Fibroblast of mammary gland (primary cell): ENCODE measurements at regions not wholly inside any gene's neighbourhood (a gene's known extent, or its start where the extent isn't known, plus 50 kb on each side); places are given as distances from the start of the nearest gene placed in this dataset.

ENCODE experiments used
- DNase-seq: peaks from one replicate; pipeline ENCODE4 v3.0.0-alpha.2; 2010; ENCODE audit warnings: low read depth
- H3K4me3 ChIP-seq: 2 replicates; pipeline ENCODE4 v1.5.1; 2011; ENCODE audit warnings: low read depth, mild to moderate bottlenecking, low read length, moderate library complexity; ENCODE audit not compliant: control insufficient read depth
- TF ChIP-seq, protein P1 (sequence below): conservative IDR thresholded peaks from 2 replicates; pipeline ENCODE4 v1.5.1; 2011; ENCODE audit warnings: low read depth, low read length, inconsistent platforms; ENCODE audit not compliant: control insufficient read depth, insufficient read depth

GRCh38 chr6:163815796-163816195, 401.3 kb downstream of the QKI start:
- no peak for DNase-seq
- TF ChIP-seq, protein P1, sequence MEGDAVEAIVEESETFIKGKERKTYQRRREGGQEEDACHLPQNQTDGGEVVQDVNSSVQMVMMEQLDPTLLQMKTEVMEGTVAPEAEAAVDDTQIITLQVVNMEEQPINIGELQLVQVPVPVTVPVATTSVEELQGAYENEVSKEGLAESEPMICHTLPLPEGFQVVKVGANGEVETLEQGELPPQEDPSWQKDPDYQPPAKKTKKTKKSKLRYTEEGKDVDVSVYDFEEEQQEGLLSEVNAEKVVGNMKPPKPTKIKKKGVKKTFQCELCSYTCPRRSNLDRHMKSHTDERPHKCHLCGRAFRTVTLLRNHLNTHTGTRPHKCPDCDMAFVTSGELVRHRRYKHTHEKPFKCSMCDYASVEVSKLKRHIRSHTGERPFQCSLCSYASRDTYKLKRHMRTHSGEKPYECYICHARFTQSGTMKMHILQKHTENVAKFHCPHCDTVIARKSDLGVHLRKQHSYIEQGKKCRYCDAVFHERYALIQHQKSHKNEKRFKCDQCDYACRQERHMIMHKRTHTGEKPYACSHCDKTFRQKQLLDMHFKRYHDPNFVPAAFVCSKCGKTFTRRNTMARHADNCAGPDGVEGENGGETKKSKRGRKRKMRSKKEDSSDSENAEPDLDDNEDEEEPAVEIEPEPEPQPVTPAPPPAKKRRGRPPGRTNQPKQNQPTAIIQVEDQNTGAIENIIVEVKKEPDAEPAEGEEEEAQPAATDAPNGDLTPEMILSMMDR = no peak
- no peak overlapping the region for H3K4me3 ChIP-seq

DNA sequence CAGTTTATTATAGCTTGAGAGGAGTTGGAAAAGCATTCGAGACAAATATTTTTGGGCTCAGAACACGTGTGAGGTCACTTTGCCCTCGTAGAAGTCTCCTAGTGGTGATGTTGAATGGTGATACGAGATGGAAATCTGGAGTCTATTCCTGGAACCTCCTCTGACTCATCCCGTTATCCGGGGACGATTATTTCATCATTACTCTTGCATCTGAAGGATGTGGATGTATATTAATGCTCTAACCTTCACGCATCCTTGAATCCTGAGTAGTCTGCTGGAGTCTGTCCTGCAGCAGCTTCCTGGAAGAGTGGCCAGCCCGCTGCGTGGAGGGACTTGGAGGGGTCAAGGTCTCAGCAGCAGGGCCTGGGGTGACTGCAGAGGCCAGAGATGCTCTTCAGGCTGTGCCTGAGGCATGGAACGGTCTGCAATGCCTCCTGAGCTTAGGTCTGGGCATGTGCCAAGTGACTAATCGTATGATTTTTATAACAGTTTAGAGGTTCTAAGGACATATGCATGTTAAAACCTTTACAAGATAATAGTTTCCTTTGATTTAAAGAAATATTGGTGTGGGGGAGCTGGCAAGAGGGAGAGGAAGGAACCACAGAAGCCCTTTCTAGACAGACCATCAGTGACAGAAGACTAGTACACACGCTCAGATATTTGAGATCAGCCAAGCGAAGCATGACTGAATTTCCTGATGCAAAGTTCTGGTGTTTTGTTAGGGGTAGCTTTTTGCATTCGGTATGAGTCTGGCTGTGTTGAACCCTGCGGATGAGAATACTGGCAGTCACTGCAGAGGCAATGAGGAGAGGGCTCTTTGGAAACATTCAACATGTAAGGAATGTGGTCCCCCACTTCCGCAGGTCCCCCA, 400.2 kb downstream of the QKI start:
- peak; percentile 96 for DNase-seq

DNA sequence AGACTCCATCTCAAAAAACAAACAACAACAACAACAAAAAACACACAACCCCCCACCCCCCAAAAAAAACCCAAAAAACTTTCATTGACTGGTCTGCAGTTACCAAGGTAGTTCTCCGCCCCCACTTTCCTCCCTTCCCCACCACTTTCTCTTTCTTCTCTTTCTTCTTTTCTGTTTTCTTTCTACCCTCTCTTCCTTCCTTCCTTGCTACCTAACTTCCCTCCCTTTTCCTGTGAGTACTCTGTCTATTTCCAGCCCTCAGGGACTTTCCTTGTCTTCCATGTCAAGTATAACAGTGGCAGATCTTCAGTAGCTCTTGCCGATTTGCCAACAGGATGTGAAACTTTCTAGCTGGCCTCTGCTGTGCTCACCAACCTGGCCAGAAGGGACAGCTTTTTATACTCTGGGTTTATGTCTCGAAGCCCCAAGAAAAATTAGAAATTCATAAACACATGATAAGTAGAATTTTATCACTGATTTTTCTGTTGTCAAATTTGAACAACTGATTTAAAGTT, 399.5 kb downstream of the QKI start:
- no peak overlapping the region for H3K4me3 ChIP-seq
- TF ChIP-seq, protein P1 = no peak
- DNase-seq = no peak

More for the DNA sequence above, 400.2 kb downstream of the QKI start:
- H3K4me3 ChIP-seq = no peak overlapping the region
- TF ChIP-seq, protein P1 = peak; percentile 48

- DNase-seq = no peak
- no peak overlapping the region for H3K4me3 ChIP-seq
- TF ChIP-seq, protein P1 = no peak
These were observed 396.8 kb downstream of the QKI start for GRCh38 chr6:163811317-163811716.

DNA sequence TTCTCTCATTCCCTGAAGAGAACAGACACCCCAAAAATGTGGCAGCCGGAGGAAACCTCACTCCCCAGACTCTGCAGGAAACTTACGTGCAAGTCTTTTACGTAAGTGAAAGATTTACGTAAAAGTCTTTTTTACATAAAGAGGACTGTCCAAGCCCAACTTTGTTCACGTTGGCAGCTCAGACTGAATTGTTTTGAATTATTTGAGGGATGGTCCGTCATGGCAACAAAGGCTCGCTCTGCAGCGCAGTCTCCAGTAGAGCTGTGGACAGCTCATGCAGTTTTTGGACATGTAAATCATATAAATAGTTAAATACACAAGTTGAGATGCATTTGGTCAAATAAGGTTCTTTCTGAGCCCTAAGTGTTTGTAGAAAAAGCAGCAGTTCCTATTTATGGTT, 394.8 kb downstream of the QKI start:
- TF ChIP-seq, protein P1 = no peak
- DNase-seq = no peak
- no peak overlapping the region for H3K4me3 ChIP-seq

DNA sequence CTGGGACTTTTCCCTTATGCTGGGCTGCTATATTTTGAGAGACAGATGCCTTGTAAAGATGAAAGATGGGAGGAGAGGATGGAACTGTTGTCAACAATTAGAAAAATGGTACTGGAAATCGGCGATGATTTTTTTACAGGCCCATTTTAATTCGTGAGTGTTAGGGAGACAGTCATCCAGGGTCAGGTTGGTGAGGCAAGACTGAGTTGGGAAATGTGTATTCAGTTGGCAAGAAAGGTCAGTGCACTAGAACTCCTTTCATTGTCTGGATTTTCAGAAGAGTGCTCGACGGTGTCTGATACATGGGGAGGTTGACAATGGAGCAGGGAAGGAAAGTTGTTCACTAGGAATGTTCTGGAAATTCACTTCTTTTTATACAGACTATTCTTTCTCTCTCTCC, 394.4 kb downstream of the QKI start:
- TF ChIP-seq, protein P1 = no peak
- DNase-seq = no peak
- H3K4me3 ChIP-seq = no peak overlapping the region
